PFSK-1 (cell line): ENCODE measurements at regions not wholly inside any gene's neighbourhood (a gene's known extent, or its start where the extent isn't known, plus 50 kb on each side); places are given as distances from the start of the nearest gene placed in this dataset.

Experiments
- FOXP2 ChIP-seq: optimal IDR thresholded peaks from 2 replicates; pipeline ENCODE3; 2011; ENCODE audit warnings: borderline replicate concordance, control low read depth, inconsistent platforms; ENCODE audit not compliant: insufficient read depth; ENCODE audit errors: extremely low read length, extremely low read depth
- POLR2AphosphoS5 ChIP-seq: IDR thresholded peaks from 2 replicates; pipeline ENCODE4 v1.6.1; 2012; ENCODE audit warnings: low read depth, mild to moderate bottlenecking, control low read depth, low read length, moderate library complexity
- REST ChIP-seq, 2 experiments: IDR thresholded peaks; 2 replicates each; pipeline versions ENCODE4 v1.6.1 to v1.8.0; 2011 to 2012; ENCODE audit warnings: low read depth in 2 of 2, low read length in 2 of 2, control low read depth in 1 of 2, inconsistent platforms in 1 of 2, mild to moderate bottlenecking in 1 of 2, moderate library complexity in 1 of 2; ENCODE audit not compliant: insufficient read depth in 1 of 2
- SIN3A ChIP-seq: IDR thresholded peaks from 2 replicates; pipeline ENCODE4 v1.6.1; 2012; ENCODE audit warnings: mild to moderate bottlenecking, low read length, moderate library complexity, borderline replicate concordance; ENCODE audit not compliant: insufficient read depth
- TAF1 ChIP-seq: IDR thresholded peaks from 2 replicates; pipeline ENCODE4 v1.6.1; 2012; ENCODE audit warnings: low read length, control low read depth, borderline replicate concordance; ENCODE audit not compliant: insufficient read depth

DNA sequence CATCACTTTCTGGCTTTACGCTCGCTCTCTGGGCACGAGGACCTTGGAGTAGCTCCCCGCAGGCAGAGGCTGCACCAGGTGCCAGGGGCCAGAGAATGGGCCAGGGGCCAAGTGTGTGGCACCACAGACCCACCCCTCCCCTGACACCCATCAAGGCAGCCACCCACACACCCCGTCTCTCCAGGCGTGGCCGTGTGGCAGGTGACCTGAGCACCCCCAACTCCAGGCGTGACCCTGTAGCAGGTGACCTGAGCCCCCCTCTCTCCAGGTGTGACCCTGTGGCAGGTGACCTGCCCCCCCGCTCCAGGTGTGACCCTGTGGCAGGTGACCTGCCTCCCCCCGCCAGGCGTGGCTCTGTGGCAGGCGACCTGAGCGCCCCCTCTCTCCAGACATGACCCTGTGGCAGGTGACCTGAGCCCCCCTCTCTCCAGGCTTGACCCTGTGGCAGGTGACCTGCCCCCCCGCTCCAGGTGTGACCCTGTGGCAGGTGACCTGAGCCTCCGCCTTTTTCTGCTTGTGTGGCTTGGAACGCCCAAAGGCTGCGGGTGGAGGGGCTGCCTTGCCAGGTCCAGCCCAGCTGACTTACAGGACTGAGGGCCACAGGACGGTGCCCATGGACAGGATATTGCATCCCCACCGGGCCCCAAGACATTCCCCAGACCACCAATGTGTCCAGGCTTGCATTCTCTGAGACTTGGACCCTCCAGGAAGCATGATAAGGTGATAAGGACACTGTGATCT is 667.2 kb downstream of the BRD1 start:
- TF ChIP-seq TAF1 (no peak), SIN3A (no peak), REST (IDR thresholded peaks at IDR 0.05; ENCODE audit: insufficient read depth in 1 of 2, low read depth in 2 of 2, low read length in 2 of 2) (no peak)

GRCh38 chr22:49159711-49160110 is 668.0 kb downstream of the BRD1 start:
- TF ChIP-seq POLR2AphosphoS5 (no peak), FOXP2 (no peak), TAF1 (no peak), REST (IDR thresholded peaks at IDR 0.05; ENCODE audit: insufficient read depth in 1 of 2, low read depth in 2 of 2, low read length in 2 of 2) (no peak), SIN3A (no peak)

DNA sequence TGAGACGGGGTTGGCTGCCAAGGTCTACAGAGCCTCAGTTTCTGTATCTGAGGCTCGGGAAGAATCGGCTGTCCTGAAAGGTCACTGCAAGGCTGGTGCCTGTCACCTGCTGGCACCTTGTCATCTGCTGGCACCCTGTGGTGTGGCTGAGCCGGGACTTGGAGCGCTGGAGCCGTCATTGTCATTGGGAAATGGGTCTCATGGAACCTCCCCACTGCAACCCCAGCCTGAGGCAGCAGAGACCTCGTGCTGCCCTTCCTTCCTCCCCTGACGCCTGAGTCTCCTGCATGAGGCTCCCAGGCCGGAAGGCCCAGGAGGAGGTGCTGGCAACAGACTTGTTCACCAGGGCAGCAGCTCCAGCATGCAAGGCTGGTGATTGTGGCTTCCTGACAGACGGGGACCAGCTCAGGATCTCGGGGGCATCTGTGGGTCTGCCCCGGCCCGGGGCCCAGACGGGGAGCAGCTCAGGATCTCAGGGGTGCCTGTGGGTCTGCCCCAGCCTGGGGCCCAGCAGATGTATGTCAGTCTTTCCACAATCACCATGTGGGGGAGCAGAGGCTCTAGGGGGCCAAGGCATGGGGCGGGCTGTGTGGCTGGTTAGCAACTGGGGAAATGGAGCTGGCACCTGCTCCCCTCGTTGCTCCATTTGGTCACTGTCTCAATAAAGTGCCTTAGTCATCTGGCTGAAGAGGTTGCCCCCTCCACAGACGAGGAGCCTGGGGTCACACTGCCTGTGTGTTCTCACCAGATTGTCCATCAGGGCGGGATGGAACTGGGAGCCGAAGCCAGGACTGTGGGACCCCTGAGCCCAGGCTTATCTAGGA is 668.7 kb downstream of the BRD1 start:
- no peak for TF ChIP-seq FOXP2

DNA sequence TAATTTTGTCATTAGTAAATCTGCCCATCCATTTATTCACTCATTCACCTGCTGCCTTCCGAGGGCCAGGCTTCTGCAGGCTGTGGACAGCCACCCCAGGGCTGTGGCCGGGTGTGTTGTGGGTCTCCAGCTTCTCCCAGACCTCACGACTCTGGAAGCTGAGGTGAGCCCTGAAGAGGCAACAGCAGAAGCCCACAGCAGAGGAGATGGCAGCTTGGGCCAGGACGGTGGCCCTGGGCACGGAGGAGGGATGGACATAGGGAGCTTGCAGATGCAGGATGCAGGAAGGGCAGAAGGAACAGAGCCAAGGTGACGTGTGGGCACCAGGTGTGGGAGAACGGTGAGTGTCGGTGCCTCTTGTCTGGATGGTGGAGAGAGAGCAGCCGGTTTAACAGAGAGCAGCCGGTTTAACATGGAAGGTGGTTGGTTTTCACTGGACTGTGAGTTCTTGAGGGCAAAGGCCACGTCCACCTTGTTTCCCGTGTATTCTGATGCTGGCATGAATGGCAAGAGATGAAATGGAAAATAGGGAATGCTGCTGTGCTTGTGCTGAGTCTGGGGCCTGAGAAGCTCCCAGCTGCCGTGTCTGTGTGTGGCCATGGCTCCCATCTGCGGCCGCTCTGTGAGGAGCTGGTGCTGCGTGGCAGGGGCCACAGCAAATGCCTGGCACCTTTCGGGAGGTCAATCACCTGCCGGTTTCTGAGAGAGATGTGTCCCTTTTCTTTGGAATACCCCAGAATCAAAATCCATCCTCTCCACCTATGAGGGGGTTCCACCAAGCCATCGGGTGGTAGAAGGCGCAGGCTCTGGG is 669.9 kb downstream of the BRD1 start:
- TF ChIP-seq SIN3A (no peak), POLR2AphosphoS5 (no peak), FOXP2 (no peak), TAF1 (no peak), REST (IDR thresholded peaks at IDR 0.05; ENCODE audit: insufficient read depth in 1 of 2, low read depth in 2 of 2, low read length in 2 of 2) (no peak)

- TF ChIP-seq SIN3A, result no peak
- no peak for TF ChIP-seq TAF1
- TF ChIP-seq REST (IDR thresholded peaks at IDR 0.05; ENCODE audit: insufficient read depth in 1 of 2, low read depth in 2 of 2, low read length in 2 of 2), result no peak
Observed at GRCh38 chr22:49156662-49157285, 670.9 kb downstream of the BRD1 start.
